ENCODE measurements at regions not wholly inside any gene's neighbourhood (a gene's known extent, or its start where the extent isn't known, plus 50 kb on each side); places are given as distances from the start of the nearest gene placed in this dataset.

- no peak for DNase-seq (ENCODE audit: low read depth)
These were observed 201.4 kb downstream of the ZNF462 start for GRCh38 chr9:107064378-107064777.

GRCh38 chr9:107065549-107065948, 202.6 kb downstream of the ZNF462 start:
- no peak for DNase-seq (ENCODE audit: low read depth)

- no peak for DNase-seq (ENCODE audit: low read depth)
These were observed 204.9 kb downstream of the ZNF462 start for GRCh38 chr9:107067739-107068416.

GRCh38 chr9:107068581-107068980, 205.6 kb downstream of the ZNF462 start:
- DNase-seq (ENCODE audit: low read depth) = no peak

- no peak for DNase-seq (ENCODE audit: low read depth)
These were observed 207.6 kb downstream of the ZNF462 start for GRCh38 chr9:107070586-107070985.

- DNase-seq (ENCODE audit: low read depth) = no peak
These were observed 205.0 kb upstream of the RAD23B start for GRCh38 chr9:107078061-107078460.

- DNase-seq (ENCODE audit: low read depth) = no peak
These were observed 203.5 kb upstream of the RAD23B start for GRCh38 chr9:107079589-107079988.

GRCh38 chr9:107080130-107080529, 202.9 kb upstream of the RAD23B start:
- no peak for DNase-seq (ENCODE audit: low read depth)

GRCh38 chr9:107086460-107086859, 196.6 kb upstream of the RAD23B start:
- DNase-seq (ENCODE audit: low read depth) = no peak

- no peak for DNase-seq (ENCODE audit: low read depth)
These were observed 195.9 kb upstream of the RAD23B start for GRCh38 chr9:107087222-107087621.

- no peak for DNase-seq (ENCODE audit: low read depth)
These were observed 192.9 kb upstream of the RAD23B start for GRCh38 chr9:107090218-107090617.

- DNase-seq (ENCODE audit: low read depth) = no peak
These were observed 189.6 kb upstream of the RAD23B start for GRCh38 chr9:107093365-107094060.

- DNase-seq (ENCODE audit: low read depth) = no peak
These were observed 188.7 kb upstream of the RAD23B start for GRCh38 chr9:107094370-107094769.

GRCh38 chr9:107100591-107100990, 182.5 kb upstream of the RAD23B start:
- DNase-seq (ENCODE audit: low read depth) = no peak

- DNase-seq (ENCODE audit: low read depth) = no peak
These were observed 181.1 kb upstream of the RAD23B start for GRCh38 chr9:107102011-107102410.

GRCh38 chr9:107103621-107104020, 179.5 kb upstream of the RAD23B start:
- no peak for DNase-seq (ENCODE audit: low read depth)

GRCh38 chr9:107105784-107106183, 177.3 kb upstream of the RAD23B start:
- DNase-seq (ENCODE audit: low read depth) = no peak

- no peak for DNase-seq (ENCODE audit: low read depth)
These were observed 176.7 kb upstream of the RAD23B start for GRCh38 chr9:107106416-107106815.

GRCh38 chr9:107108342-107109130, 174.5 kb upstream of the RAD23B start:
- no peak for DNase-seq (ENCODE audit: low read depth)

GRCh38 chr9:107109324-107109723, 173.8 kb upstream of the RAD23B start:
- DNase-seq (ENCODE audit: low read depth) = no peak

GRCh38 chr9:107110153-107110552, 172.9 kb upstream of the RAD23B start:
- DNase-seq (ENCODE audit: low read depth) = no peak

- DNase-seq (ENCODE audit: low read depth) = no peak
These were observed 170.3 kb upstream of the RAD23B start for GRCh38 chr9:107112707-107113243.
